ENCODE measurements at regions not wholly inside any gene's neighbourhood (a gene's known extent, or its start where the extent isn't known, plus 50 kb on each side); places are given as distances from the start of the nearest gene placed in this dataset.

- H3K4me3 ChIP-seq (ENCODE audit: low read depth, low read length) = no peak overlapping the region
Observed at GRCh38 chr10:3651969-3652653, 132.9 kb downstream of the KLF6 start.

GRCh38 chr10:3648576-3648975 lies 136.4 kb downstream of the KLF6 start:
- no peak for TF ChIP-seq CTCF (IDR thresholded peaks at IDR 0.05; ENCODE audit: low read depth, low read length)
- H3K4me3 ChIP-seq (ENCODE audit: low read depth, low read length) = no peak overlapping the region

More at GRCh38 chr10:3651969-3652653, 132.9 kb downstream of the KLF6 start:
- no peak for TF ChIP-seq CTCF (IDR thresholded peaks at IDR 0.05; ENCODE audit: low read depth, low read length)

GRCh38 chr10:3648170-3648569 lies 136.8 kb downstream of the KLF6 start:
- TF ChIP-seq CTCF (IDR thresholded peaks at IDR 0.05; ENCODE audit: low read depth, low read length) = no peak
- H3K4me3 ChIP-seq (ENCODE audit: low read depth, low read length) = no peak overlapping the region

GRCh38 chr10:3647074-3647473 lies 137.9 kb downstream of the KLF6 start:
- TF ChIP-seq CTCF (IDR thresholded peaks at IDR 0.05; ENCODE audit: low read depth, low read length) = no peak
- H3K4me3 ChIP-seq (ENCODE audit: low read depth, low read length) = no peak overlapping the region

- no peak for TF ChIP-seq CTCF (IDR thresholded peaks at IDR 0.05; ENCODE audit: low read depth, low read length)
- H3K4me3 ChIP-seq (ENCODE audit: low read depth, low read length) = no peak overlapping the region
Observed at GRCh38 chr10:3645406-3645805, 139.6 kb downstream of the KLF6 start.

GRCh38 chr10:3640816-3641215 lies 144.2 kb downstream of the KLF6 start:
- H3K4me3 ChIP-seq (ENCODE audit: low read depth, low read length) = no peak overlapping the region
- TF ChIP-seq CTCF (IDR thresholded peaks at IDR 0.05; ENCODE audit: low read depth, low read length) = no peak

- TF ChIP-seq CTCF (IDR thresholded peaks at IDR 0.05; ENCODE audit: low read depth, low read length) = no peak
- no peak overlapping the region for H3K4me3 ChIP-seq (ENCODE audit: low read depth, low read length)
Observed at GRCh38 chr10:3639546-3639945, 145.5 kb downstream of the KLF6 start.

All from WI38 (cell line).